ENCODE measurements at regions not wholly inside any gene's neighbourhood (a gene's known extent, or its start where the extent isn't known, plus 50 kb on each side); places are given as distances from the start of the nearest gene placed in this dataset.

- ATAC-seq (ENCODE audit: low FRiP score) (no peak), DNase-seq (ENCODE audit: low spot score) (no peak)
- no peak for TF ChIP-seq CTCF (IDR thresholded peaks at IDR 0.05)
Measured at GRCh38 chr11:15794361-15795150, 561.8 kb downstream of the SOX6 start.

- no peak for TF ChIP-seq CTCF (IDR thresholded peaks at IDR 0.05)
- no peak for ATAC-seq (ENCODE audit: low FRiP score)
Measured at GRCh38 chr11:15795378-15795777, 561.0 kb downstream of the SOX6 start.

GRCh38 chr11:15800111-15800800 lies 556.1 kb downstream of the SOX6 start:
- DNase-seq (ENCODE audit: low spot score) (no peak), ATAC-seq (ENCODE audit: low FRiP score) (no peak)
- no peak for TF ChIP-seq CTCF (IDR thresholded peaks at IDR 0.05)

More at GRCh38 chr11:15795378-15795777, 561.0 kb downstream of the SOX6 start:
- no peak for DNase-seq (ENCODE audit: low spot score)

GRCh38 chr11:15801126-15801525 lies 555.2 kb downstream of the SOX6 start:
- no peak for TF ChIP-seq CTCF (IDR thresholded peaks at IDR 0.05)
- no peak for DNase-seq (ENCODE audit: low spot score)
- no peak for ATAC-seq (ENCODE audit: low FRiP score)

GRCh38 chr11:15801616-15802015 lies 554.7 kb downstream of the SOX6 start:
- no peak for TF ChIP-seq CTCF (IDR thresholded peaks at IDR 0.05)
- no peak for ATAC-seq (ENCODE audit: low FRiP score)
- DNase-seq (ENCODE audit: low spot score): no peak

- no peak for DNase-seq (ENCODE audit: low spot score)
- ATAC-seq (ENCODE audit: low FRiP score): no peak
- no peak for TF ChIP-seq CTCF (IDR thresholded peaks at IDR 0.05)
Measured at GRCh38 chr11:15805726-15806125, 550.6 kb downstream of the SOX6 start.

GRCh38 chr11:15806217-15806616 lies 550.1 kb downstream of the SOX6 start:
- ATAC-seq (ENCODE audit: low FRiP score) (no peak), DNase-seq (ENCODE audit: low spot score) (no peak)
- TF ChIP-seq CTCF (IDR thresholded peaks at IDR 0.05): no peak

Measured in omental fat pad (tissue), 3 donors.